Gastrocnemius medialis (tissue), 4 donors: ENCODE measurements at regions not wholly inside any gene's neighbourhood (a gene's known extent, or its start where the extent isn't known, plus 50 kb on each side); places are given as distances from the start of the nearest gene placed in this dataset.

ENCODE experiments used
- ATAC-seq, 2 donors: fragments of 150-250 bp; one replicate each; pipeline ENCODE4 v1.9.1; 2016
- DNase-seq, 2 donors: peaks; one replicate each; pipeline ENCODE4 v3.0.0-alpha.2; 2019
- H3K27ac ChIP-seq, 4 donors: fragments of 200-600 bp; sonication (generic); 1 replicate in 1 of 4; 2 replicates in 3 of 4; pipeline ENCODE4 v1.5.1; 2016 to 2018; ENCODE audit warnings: mild to moderate bottlenecking in 2 of 4, moderate library complexity in 1 of 4
- H3K27me3 ChIP-seq, 3 donors: fragments of 200-600 bp; sonication (generic) in 2 of 3; 1 replicate in 1 of 3; 2 replicates in 2 of 3; pipeline versions ENCODE4 v1.5.1 to v1.6.0; 2016 to 2019; ENCODE audit warnings: mild to moderate bottlenecking in 1 of 3, moderate library complexity in 1 of 3
- H3K36me3 ChIP-seq, 2 donors: fragments of 200-600 bp; sonication (generic) in 1 of 2; one replicate each; pipeline ENCODE4 v1.5.1; 2017 to 2018
- H3K4me1 ChIP-seq, 2 donors: fragments of 200-600 bp; sonication (generic) in 1 of 2; one replicate each; pipeline ENCODE4 v1.5.1; 2016 to 2017; ENCODE audit warnings: mild to moderate bottlenecking in 2 of 2
- H3K4me3 ChIP-seq, 4 donors: fragments of 200-600 bp; sonication (generic) in 3 of 4; 1 replicate in 1 of 4; 2 replicates in 3 of 4; pipeline ENCODE4 v1.5.1; 2016 to 2019; ENCODE audit warnings: mild to moderate bottlenecking in 2 of 4
- H3K9me3 ChIP-seq, 3 donors: fragments of 200-600 bp; sonication (generic) in 2 of 3; 1 replicate in 1 of 3; 2 replicates in 2 of 3; pipeline ENCODE4 v1.5.1; 2016 to 2019
- POLR2A ChIP-seq, 2 donors: fragments of 450-650 bp; IDR thresholded peaks; one replicate each; pipeline ENCODE4 v1.6.1; 2017; ENCODE audit warnings: antibody characterized with exemption in 2 of 2, mild to moderate bottlenecking in 2 of 2, moderate library complexity in 2 of 2
- in situ Hi-C, 4 donors: fragments of 200-750 bp; cut with MboI; loops; one replicate each; pipeline versions ENCODE4 v1.15.0 to v1.8.0; 2017; ENCODE audit warnings: low sequenced_read_pairs in 4 of 4
- intact Hi-C: fragments of 100-400 bp; cut with DNase I; formaldehyde crosslinking; loops from one replicate; pipeline ENCODE4 v1.15.1; 2023; ENCODE audit warnings: low total_unique reads
- TF ChIP-seq, protein P1 (sequence below), 5 experiments: fragments of 450-650 bp in 3 of 5; fragments of 200-600 bp in 2 of 5; sonication (generic) in 2 of 5; IDR thresholded peaks in 4 of 5; conservative IDR thresholded peaks in 1 of 5; 1 replicate in 4 of 5; 2 replicates in 1 of 5; pipeline ENCODE4 v1.5.1; 2016 to 2019; ENCODE audit warnings: antibody characterized with exemption in 5 of 5, mild to moderate bottlenecking in 3 of 5, moderate library complexity in 3 of 5

DNA sequence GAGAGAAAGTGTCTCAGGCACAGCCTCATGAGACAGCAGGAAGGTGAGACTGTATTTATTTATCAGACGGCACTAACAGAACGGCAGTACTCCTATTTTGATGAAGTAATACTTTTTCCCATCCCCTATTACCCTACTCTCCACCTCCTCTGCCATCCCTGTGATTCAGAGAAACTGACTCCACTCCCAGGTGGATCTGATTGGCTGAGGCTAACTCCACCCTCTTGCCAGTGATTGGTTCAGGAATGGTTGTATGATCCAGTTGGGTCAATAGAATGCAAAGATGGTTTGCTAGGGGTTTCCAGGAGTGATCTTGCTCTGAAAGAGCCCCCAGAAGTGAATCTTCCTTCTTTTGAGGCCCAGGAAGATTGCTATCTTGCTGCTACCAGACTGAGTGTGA, 65.9 kb upstream of the RCN1 start:
- ATAC-seq (no peak), DNase-seq (no peak)
- H3K27ac ChIP-seq, result no peak overlapping the region
- H3K4me1 ChIP-seq, result no peaks in the 10 kb centered on the region
- H3K4me3 ChIP-seq, result no peak overlapping the region
- H3K9me3 ChIP-seq, result no peaks in the 10 kb centered on the region
- no peaks in the 10 kb centered on the region for H3K36me3 ChIP-seq
- in situ Hi-C loops (no loop called here), intact Hi-C loops (no loop called here)
- TF ChIP-seq POLR2A (IDR thresholded peaks at IDR 0.05), result no peak
- TF ChIP-seq, protein P1, sequence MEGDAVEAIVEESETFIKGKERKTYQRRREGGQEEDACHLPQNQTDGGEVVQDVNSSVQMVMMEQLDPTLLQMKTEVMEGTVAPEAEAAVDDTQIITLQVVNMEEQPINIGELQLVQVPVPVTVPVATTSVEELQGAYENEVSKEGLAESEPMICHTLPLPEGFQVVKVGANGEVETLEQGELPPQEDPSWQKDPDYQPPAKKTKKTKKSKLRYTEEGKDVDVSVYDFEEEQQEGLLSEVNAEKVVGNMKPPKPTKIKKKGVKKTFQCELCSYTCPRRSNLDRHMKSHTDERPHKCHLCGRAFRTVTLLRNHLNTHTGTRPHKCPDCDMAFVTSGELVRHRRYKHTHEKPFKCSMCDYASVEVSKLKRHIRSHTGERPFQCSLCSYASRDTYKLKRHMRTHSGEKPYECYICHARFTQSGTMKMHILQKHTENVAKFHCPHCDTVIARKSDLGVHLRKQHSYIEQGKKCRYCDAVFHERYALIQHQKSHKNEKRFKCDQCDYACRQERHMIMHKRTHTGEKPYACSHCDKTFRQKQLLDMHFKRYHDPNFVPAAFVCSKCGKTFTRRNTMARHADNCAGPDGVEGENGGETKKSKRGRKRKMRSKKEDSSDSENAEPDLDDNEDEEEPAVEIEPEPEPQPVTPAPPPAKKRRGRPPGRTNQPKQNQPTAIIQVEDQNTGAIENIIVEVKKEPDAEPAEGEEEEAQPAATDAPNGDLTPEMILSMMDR (IDR thresholded peaks at IDR 0.05 in 4 of 5, conservative IDR thresholded peaks at IDR 0.05 in 1 of 5), result no peak
- H3K27me3 ChIP-seq, result peaks cover 0 to 2% (median 0%) of the 10 kb centered on the region in 3 donors

DNA sequence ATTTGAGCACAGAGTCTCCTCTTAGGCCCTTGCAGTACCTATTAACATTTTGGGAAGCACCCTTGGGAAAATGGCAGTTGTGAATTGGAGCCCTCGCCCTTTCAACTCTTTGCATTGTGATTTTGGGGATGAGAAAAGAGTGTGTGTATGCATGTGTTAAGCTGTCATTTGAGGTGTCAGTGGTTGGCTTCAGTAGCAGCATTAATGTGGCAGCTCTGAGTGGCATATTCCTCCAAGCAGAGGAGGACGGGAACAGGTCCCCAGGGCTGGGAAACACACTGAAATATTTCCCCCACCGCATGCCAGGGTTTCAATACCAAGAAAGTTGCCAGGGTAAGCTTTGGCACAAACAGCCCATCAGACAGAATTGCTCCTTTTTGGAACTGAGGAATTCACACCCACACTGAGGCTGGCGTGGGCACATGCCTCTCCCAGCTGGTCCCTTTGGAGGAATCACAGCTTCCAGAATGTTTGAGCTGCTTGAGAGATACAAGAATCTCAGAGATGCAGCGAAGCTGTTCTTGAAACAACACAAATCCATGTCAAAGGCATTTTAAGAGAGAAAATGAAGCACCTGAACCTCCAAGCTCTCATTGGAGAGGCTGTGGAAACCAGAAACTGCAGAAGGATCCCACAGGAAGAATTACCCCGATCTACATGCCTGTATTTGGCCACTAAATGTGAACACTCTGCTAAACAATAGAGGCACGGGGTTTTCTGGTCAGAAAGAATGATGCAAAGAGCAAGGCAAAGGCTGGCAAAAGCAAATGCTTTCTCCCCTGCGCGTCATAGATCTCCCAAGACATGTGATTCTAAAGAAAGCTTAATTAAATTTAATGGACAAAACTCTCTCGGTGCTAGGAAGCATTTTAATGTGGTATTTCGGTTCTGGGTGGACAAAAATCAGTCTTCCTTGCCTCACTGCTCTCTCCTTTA, 67.2 kb upstream of the RCN1 start:
- H3K36me3 ChIP-seq, result no peaks in the 10 kb centered on the region
- in situ Hi-C loops, result no loop called here
- no peak for ATAC-seq
- no peaks in the 10 kb centered on the region for H3K4me1 ChIP-seq
- intact Hi-C loops, result no loop called here
- DNase-seq, result no peak
- no peak overlapping the region for H3K4me3 ChIP-seq
- H3K27ac ChIP-seq, result no peak overlapping the region
- TF ChIP-seq POLR2A (IDR thresholded peaks at IDR 0.05), result no peak
- TF ChIP-seq, protein P1 (IDR thresholded peaks at IDR 0.05 in 4 of 5, conservative IDR thresholded peaks at IDR 0.05 in 1 of 5), result no peak
- H3K27me3 ChIP-seq, result no peaks in the 10 kb centered on the region
- no peaks in the 10 kb centered on the region for H3K9me3 ChIP-seq

DNA sequence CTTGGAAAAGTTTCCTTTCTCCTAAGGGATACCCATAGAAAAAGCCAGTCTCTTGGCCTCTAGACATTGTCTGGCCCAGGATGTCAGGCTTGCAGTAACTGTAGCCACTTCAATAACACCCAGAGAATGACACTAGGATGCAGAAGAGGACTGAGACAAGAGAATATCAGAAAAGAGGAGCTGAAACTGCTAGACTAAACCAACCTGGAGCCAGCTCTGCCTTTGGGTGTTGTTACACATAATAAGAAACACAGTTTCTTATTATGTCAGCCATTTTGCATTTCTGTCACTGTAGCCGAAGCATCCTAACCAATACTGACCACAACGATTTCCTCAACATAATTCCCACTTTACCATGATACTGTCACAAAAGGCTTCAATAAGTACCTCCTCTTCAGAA, 72.2 kb upstream of the RCN1 start:
- in situ Hi-C loops, result no loop called here
- Histone ChIP-seq H3K9me3 (no peaks in the 10 kb centered on the region), H3K36me3 (no peaks in the 10 kb centered on the region), H3K4me1 (no peaks in the 10 kb centered on the region), H3K4me3 (no peak overlapping the region), H3K27me3 (peaks cover 0 to 4% (median 0%) of the 10 kb centered on the region in 3 donors), H3K27ac (no peak overlapping the region)
- ATAC-seq (no peak), DNase-seq (no peak)
- no peak for TF ChIP-seq POLR2A (IDR thresholded peaks at IDR 0.05)
- TF ChIP-seq, protein P1 (IDR thresholded peaks at IDR 0.05 in 4 of 5, conservative IDR thresholded peaks at IDR 0.05 in 1 of 5), result no peak
- intact Hi-C loops, result no loop called here

DNA sequence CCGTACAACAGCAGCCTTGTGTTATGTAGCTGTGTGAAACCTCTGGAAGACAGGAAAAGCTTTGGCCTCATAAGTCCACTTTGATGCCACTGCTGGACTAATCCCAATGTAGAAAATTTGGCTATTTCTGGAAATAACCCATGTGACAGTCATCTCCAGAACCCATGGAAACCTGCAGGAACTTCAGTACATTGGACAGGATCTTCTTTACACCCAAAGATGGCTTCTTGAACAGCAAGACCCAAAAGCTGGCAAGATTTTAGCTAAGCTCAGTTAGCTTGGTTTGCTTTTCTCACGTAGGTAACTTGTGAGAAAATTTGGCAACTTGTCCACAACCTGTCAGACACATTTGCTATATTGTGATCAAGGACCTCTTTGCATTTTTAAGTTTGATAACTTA, 74.8 kb upstream of the RCN1 start:
- in situ Hi-C loops, result no loop called here
- Histone ChIP-seq H3K27me3 (peaks cover 0 to 7% (median 0%) of the 10 kb centered on the region in 3 donors), H3K9me3 (no peaks in the 10 kb centered on the region), H3K36me3 (no peaks in the 10 kb centered on the region), H3K4me3 (no peak overlapping the region), H3K27ac (no peak overlapping the region), H3K4me1 (no peaks in the 10 kb centered on the region)
- TF ChIP-seq, protein P1 (IDR thresholded peaks at IDR 0.05 in 4 of 5, conservative IDR thresholded peaks at IDR 0.05 in 1 of 5), result no peak
- DNase-seq, result no peak
- no peak for ATAC-seq
- intact Hi-C loops, result no loop called here
